Daoy (cell line): ENCODE measurements at regions not wholly inside any gene's neighbourhood (a gene's known extent, or its start where the extent isn't known, plus 50 kb on each side); places are given as distances from the start of the nearest gene placed in this dataset.
A peak's percentile ranks its signal among the peaks of the same experiment; 100 is the strongest.
"Not testable (repeated sequence)": the region's sequence is repeated elsewhere in the genome, so short reads cannot be mapped to it uniquely, and the experiment has no call there.

Source experiments
- DNase-seq: peaks from one replicate; pipeline ENCODE4 v3.0.0-alpha.2; 2015; ENCODE audit warnings: low read depth

GRCh38 chr12:25684070-25684469 lies 131.0 kb upstream of the LMNTD1 start:
- no peak for DNase-seq

- no peak for DNase-seq
Measured at GRCh38 chr12:25686351-25686750, 133.3 kb upstream of the LMNTD1 start.

GRCh38 chr12:25687226-25687625 lies 134.1 kb upstream of the LMNTD1 start:
- no peak for DNase-seq

GRCh38 chr12:25688851-25689250 lies 135.8 kb upstream of the LMNTD1 start:
- DNase-seq, result not testable (repeated sequence)

GRCh38 chr12:25689996-25690501 lies 137.0 kb upstream of the LMNTD1 start:
- DNase-seq, result peak; percentile 82

DNA sequence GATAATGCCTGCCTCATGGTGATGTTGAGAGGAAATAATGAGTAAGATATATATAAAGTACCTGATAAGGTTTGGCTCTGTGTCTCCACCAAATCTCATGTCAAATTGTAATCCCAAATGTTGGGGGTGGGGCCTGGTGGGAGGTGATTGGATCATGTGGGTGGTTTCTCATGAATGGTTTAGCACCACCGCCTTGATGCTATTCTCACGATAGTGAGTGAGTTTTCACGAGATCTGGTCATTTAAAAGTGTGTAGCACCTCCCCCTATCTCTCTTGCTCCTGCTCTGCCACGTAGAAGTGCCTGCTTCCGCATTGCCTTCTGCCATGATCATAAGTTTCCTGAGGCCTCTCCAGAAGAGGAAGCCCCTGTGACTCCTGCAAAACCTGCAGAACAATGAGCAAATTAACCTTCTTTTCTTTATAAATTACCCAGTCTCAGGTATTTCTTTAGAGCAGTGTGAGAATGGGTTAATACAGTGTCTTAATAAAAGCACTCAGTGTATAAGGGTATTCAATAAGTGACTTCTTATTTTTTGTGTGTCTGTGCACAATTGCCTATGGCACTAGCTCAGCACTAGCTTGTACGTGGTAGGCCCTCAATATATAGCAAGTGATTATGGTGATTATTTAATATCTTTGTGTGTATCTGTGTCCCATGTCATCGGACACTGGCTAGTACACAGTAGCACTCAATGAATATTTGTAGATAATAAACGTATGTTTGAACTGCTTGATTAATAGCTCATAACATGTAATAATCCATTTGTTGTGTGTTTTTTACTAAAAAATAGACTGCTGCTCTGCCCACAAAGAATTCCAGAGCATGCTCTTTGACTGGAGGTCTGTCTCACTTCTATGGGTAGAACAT lies 138.1 kb upstream of the LMNTD1 start:
- no peak for DNase-seq

GRCh38 chr12:25691865-25692114 lies 138.7 kb upstream of the LMNTD1 start:
- DNase-seq, result no peak

- DNase-seq, result peak; percentile 69
Measured at GRCh38 chr12:25692115-25693035, 139.3 kb upstream of the LMNTD1 start.

DNA sequence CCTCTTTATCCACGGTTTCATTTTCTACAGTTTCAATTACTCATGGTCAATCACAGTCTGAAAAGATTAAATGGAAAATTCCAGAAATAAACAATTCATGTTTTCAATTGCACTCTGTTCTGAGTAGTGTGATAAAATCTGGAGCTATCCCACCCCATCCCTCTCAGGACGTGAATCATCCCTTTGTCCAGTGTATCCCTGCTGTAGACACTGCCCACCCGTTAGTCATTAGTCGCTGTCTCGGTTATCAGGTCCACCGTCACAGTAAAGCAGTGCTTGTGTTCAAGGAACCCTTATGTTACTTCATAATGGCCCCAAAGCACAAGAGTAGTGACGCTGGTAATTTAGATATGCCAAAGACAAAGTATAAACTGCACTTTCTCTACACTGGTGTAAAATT lies 141.0 kb upstream of the LMNTD1 start:
- peak; percentile 82 for DNase-seq

- no peak for DNase-seq
Measured at GRCh38 chr12:25695574-25695973, 142.5 kb upstream of the LMNTD1 start.

DNA sequence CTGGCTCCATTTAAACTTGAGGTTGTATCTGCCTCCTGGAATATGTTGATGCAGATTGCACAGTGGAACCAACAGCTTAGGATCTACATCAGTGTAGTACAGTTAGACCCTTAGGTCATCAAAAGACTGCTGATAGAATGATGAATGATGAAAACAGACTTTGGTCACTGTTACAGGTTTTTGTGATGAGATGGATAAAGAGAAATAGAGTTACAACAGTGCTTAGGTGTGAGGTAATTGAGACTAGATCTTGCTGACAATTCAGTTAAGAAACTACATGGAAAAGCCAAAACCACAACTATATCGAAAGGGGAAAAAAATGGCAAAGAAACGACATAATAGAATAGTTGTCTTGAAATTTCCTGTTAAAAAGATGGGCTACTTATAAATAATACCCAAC lies 145.7 kb upstream of the LMNTD1 start:
- no peak for DNase-seq

- no peak for DNase-seq
Measured at GRCh38 chr12:25699454-25699853, 146.4 kb upstream of the LMNTD1 start.

DNA sequence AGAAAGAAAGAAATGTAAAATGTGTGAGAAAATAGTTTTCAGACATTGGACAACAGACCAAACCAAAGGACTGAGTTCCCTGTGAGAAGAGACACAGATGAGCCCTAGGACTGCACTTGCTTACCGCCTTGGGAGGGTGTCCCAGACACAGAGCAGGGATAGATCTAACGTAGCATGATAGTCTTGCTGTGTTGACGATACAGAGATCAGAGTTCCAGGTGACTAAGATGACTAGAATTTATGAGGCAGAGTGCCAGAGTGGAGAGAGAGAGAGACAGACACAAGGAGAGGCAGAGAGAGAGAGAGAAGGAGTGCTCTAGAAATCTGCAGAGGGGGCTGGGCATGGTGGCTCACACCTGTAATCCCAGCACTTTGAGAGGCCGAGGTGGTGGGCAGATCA lies 148.2 kb upstream of the LMNTD1 start:
- no peak for DNase-seq

DNA sequence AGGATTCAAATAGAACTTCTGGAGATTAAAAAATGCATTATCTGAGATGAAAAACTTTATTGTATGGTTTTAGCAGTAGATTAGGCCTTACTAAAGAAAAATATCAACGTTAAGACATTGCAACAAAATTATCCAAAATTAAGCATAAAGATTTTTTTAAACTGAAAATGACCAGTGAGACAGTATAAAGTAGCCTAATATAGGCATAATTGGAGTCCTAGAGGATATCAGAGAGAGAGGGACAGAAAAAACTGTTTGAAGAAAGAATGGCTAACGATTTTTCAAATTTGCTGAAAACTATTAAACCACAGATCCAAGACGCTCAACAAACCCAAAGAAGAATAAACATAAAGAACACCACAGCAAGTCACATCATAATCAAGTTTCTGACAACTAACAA lies 149.5 kb upstream of the LMNTD1 start:
- no peak for DNase-seq

DNA sequence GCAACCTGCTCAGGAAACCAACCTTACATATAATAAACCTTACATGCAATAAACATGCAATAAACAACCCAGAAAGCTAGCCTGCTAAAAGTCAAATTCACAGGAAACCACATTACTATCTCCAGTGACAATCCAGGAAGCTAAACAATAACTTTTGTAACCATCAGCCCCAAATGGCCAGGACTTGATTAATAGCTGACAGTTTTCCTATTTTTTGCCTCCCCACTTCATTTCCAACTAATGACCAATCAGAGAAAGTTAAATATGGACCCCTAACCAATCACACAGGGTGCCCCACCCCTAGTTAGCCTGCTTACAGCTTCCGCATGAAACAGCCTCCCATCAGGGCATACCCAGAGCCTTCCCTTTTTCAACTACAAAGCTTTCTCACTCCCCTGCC lies 152.2 kb upstream of the LMNTD1 start:
- DNase-seq, result no peak

GRCh38 chr12:25706646-25707045 lies 153.6 kb upstream of the LMNTD1 start:
- DNase-seq, result not testable (repeated sequence)

DNA sequence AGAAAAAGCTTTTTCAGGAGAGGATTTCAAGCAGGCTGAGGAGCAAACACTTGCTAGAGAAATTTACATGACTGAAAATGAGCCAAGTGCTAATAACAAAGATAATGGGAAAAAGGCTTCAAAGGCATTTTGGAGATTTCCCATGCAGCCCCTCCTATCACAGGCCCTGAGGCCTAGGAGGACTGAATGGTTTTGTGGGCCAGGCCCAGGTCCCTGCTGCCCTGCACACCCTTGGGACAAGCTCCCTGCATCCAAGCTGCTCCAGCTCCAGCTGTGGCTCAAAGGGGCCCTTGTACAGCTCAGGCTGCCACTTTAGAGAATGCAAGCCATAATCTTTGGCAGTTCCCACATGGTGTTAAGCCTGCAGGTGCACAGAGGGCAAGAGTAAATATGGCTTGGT lies 154.0 kb upstream of the LMNTD1 start:
- no peak for DNase-seq

DNA sequence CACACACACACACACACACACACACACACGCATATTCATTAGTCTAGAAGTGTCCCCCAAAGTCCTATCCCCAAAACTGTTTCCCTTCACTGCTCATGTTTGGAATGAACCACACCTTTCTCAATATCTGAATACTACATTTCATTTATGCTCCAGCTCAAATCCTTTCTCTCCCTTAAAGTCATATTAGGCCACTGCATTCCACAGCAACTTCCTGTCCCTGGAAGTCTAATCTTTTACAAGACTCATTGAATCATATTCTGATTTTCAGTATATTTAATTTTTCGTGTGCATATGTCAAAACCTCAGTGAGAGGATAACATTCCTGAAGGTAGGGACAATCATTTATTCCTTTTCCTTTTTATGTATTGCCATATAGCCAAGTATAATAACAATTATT lies 155.6 kb upstream of the LMNTD1 start:
- no peak for DNase-seq

- DNase-seq, result no peak
Measured at GRCh38 chr12:25710128-25710527, 157.0 kb upstream of the LMNTD1 start.

DNA sequence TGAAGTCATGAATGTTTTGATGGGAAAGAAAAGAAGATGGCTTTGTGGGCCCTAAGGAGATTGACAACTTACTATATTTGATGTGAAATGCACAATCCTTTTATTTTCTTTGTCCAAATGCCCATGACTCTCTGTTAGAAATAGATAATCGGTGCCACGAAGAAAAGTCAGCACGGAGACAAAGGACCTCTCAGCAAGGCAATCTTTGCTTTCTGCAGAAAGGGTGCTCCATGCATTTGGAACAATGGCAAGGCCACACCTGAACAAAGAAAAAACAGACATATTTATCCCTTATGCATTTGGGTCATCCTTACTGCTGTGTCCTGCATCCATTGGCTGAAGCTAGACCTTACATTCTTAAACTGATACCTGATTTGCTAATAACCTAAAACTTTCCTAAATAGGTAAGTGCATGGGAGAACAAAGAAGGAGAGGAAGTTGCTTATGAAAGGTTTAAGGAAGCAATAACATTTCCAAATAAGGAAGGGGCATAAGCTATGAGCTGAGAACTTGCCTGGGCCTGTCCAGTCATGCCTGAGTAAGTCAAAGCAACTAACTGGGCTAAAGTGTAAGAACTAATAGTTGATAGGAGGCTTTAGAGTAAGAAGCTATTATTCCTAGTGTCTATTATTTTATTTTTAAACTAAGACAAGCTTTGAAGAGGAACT lies 158.0 kb upstream of the LMNTD1 start:
- DNase-seq, result not testable (repeated sequence)

- DNase-seq, result no peak
Measured at GRCh38 chr12:25712169-25712568, 159.1 kb upstream of the LMNTD1 start.

- DNase-seq, result no peak
Measured at GRCh38 chr12:25713264-25713663, 160.2 kb upstream of the LMNTD1 start.
